Skeletal muscle satellite cell (primary cell): ENCODE measurements at regions not wholly inside any gene's neighbourhood (a gene's known extent, or its start where the extent isn't known, plus 50 kb on each side); places are given as distances from the start of the nearest gene placed in this dataset.
A peak's percentile ranks its signal among the peaks of the same experiment; 100 is the strongest.
"Not testable (repeated sequence)": the region's sequence is repeated elsewhere in the genome, so short reads cannot be mapped to it uniquely, and the experiment has no call there.

ENCODE experiments used
- H3K27me3 ChIP-seq: 2 replicates; pipeline ENCODE4 v1.7.0; 2013; ENCODE audit warnings: low read length; ENCODE audit not compliant: control insufficient read depth, insufficient read depth
- H3K36me3 ChIP-seq: 2 replicates; pipeline ENCODE4 v1.7.0; 2013; ENCODE audit warnings: mild to moderate bottlenecking, control low read depth, low read length; ENCODE audit not compliant: insufficient read depth
- H3K4me1 ChIP-seq: 2 replicates; pipeline ENCODE4 v1.7.0; 2013; ENCODE audit warnings: low read length; ENCODE audit not compliant: control insufficient read depth, insufficient read depth
- H3K4me2 ChIP-seq: 2 replicates; pipeline ENCODE4 v1.7.0; 2013; ENCODE audit warnings: mild to moderate bottlenecking, low read length
- H3K4me3 ChIP-seq: 2 replicates; pipeline ENCODE4 v1.7.0; 2013; ENCODE audit warnings: low read length
- H3K9ac ChIP-seq: 2 replicates; pipeline ENCODE4 v1.7.0; 2013; ENCODE audit warnings: mild to moderate bottlenecking, low read depth, low read length, moderate library complexity
- H3K9me3 ChIP-seq: replicated peaks from 2 replicates; pipeline ENCODE4 v1.7.0; 2013; ENCODE audit warnings: mild to moderate bottlenecking, control low read depth, low read length

DNA sequence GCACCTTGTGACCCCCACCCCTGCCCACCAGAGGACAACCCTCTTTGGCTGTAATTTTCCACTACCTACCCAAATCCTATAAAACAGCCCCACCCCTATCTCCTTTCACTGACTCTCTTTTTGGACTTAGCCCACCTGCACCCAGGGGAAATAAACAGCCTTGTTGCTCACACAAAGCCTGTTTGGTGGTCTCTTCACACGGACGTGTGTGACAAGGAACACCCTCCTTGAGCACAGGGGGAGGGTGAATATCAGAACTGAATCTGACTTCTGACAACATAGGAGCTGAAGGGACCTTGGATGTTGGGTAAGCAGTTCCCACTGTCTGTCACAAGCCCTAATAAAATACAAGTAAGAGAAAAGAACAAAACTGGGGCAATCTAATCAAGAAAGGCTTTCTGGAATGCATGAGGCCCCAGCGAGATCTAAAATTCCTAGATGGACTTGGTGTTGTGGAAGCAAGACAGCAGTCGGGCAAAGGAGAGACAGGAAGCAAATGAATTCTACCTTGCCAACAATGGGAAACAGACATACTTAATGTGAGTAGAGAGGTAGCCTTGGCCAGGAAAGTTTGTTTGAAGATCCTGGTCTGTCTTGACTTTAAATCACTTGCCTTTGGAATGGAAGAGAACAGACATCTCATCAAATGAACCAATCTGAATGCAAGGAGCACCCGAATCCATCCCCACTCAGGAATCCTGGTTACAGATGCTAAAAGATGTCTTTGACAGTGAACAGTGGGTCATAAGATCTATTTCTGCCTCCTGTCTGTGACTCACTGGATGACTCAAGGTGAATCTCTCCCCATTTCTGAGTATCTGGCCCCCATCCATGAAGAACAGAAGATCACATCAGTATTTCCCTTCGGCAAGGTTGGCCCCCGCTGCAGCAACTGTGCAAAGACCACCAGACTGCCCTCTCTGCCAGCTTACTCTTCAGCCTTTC lies 53.3 kb downstream of the OLFML3 start:
- Histone ChIP-seq H3K4me2 (peak overlapping the region; percentile 69), H3K4me1 (peaks cover 29% of the 10 kb centered on the region), H3K9ac (peak overlapping the region; percentile 37), H3K9me3 (no peaks in the 10 kb centered on the region), H3K27me3 (no peaks in the 10 kb centered on the region), H3K4me3 (peak overlapping the region; percentile 23), H3K36me3 (no peaks in the 10 kb centered on the region)

DNA sequence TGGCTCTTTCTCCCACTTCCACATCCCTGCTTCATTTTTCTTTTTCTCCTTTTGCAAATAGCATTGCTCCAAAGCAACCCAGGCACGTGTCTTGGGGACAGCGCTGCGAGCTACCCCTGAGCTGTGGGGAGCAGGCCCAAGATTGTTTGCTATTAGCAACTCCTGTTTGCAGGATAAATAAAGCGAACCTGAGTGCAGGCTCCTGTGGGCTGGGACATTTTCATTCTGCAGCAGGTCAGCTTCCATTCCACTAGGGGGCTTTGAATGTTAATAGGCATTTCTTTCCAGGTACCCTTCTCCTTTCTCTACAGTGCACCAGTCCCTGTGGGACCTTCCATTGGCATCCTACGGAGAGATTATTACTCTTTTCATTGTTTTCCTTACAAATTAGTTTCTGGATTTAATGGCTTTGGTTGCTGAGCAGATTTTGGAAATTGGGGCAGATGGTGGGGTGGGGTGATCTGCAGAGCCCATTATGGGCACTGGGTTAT lies 54.0 kb downstream of the OLFML3 start:
- Histone ChIP-seq H3K4me3 (peak overlapping the region; percentile 23), H3K9ac (no peak overlapping the region), H3K36me3 (no peaks in the 10 kb centered on the region), H3K27me3 (no peaks in the 10 kb centered on the region), H3K4me2 (peak overlapping the region; percentile 69), H3K9me3 (no peaks in the 10 kb centered on the region), H3K4me1 (peaks cover 28% of the 10 kb centered on the region)

DNA sequence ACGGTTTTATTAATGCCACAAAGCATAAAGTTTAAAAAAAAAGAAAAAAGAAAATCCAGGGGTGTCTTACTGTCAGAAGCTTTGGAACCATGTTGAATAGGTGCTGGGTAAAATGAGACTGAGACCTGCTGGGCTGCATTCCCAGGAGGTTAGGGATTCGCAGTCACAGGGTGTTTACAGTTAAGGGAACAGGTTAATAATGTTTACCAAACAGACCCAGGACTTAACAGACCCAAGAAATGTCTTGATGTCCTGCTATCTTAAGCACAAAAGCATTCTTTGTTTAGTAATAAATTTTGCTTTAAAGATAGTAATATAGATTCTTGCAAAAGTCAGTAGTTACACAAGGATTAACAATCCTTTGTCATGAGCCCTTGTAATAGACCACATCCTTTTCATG lies 54.7 kb downstream of the OLFML3 start:
- no peak overlapping the region for H3K9ac ChIP-seq

DNA sequence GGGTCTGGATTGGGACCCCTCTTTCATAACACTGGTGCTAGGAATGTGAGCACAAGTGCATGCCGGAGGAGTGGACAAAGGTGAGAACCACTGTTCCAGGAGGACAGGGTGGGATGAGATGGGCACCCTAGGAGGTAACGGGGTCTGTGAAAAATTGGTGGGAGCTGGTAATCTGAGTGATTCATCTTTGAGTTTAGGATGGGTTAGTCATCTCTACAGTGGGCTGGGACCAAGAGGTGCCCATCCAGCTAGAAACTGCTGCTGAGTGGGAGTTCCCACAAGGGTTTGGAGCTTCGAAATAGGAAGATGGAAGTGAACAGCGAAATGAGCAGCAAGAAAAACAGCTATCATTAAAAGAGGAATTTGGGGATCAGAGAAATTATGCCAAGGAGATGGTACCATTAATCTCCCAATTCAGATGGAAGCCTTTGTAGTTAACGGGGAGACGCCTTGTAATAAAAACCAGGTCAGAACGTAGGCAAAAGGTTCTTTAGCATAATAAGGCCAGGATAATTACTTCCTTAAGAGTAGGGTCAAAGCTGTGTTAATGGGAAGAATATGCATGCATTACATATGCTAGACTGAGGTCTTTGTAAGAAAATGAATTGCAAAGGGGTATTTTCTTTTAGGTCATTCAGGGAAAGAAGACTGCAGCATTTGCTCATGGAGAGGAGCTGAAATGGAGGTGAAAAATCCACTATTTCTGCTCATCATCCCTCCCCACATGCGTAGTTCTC lies 55.5 kb downstream of the OLFML3 start:
- peaks cover 28% of the 10 kb centered on the region for H3K4me1 ChIP-seq
- no peaks in the 10 kb centered on the region for H3K27me3 ChIP-seq
- H3K4me3 ChIP-seq, result no peak overlapping the region
- H3K4me2 ChIP-seq, result no peak overlapping the region
- H3K9me3 ChIP-seq, result no peaks in the 10 kb centered on the region
- no peak overlapping the region for H3K9ac ChIP-seq
- no peaks in the 10 kb centered on the region for H3K36me3 ChIP-seq

More for the DNA sequence above, 54.7 kb downstream of the OLFML3 start:
- Histone ChIP-seq H3K27me3 (no peaks in the 10 kb centered on the region), H3K4me3 (no peak overlapping the region), H3K36me3 (no peaks in the 10 kb centered on the region), H3K4me2 (no peak overlapping the region), H3K4me1 (peaks cover 28% of the 10 kb centered on the region), H3K9me3 (no peaks in the 10 kb centered on the region)

DNA sequence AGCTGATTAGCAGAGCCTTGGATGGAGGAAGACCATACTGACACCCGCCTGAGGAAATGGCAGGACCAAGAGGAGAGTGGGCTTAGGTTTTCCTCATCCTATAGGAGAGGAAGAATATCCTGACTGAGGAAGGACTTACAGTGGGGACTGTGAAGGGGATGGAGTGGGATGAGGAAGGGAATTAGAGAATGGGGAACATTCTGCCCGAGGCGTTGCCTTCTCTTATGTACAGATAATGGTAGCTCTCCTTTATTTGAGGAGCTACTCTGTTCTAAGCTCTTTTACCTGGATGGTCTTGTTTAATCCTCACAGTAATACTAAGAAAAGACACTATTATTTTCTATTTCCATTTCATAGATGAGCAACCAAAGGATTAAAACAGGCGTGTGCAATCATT lies 56.0 kb downstream of the OLFML3 start:
- peaks cover 33% of the 10 kb centered on the region for H3K4me1 ChIP-seq
- no peaks in the 10 kb centered on the region for H3K27me3 ChIP-seq
- H3K36me3 ChIP-seq, result no peaks in the 10 kb centered on the region
- H3K9me3 ChIP-seq, result no peaks in the 10 kb centered on the region
- H3K4me3 ChIP-seq, result no peak overlapping the region
- H3K4me2 ChIP-seq, result no peak overlapping the region
- no peak overlapping the region for H3K9ac ChIP-seq

DNA sequence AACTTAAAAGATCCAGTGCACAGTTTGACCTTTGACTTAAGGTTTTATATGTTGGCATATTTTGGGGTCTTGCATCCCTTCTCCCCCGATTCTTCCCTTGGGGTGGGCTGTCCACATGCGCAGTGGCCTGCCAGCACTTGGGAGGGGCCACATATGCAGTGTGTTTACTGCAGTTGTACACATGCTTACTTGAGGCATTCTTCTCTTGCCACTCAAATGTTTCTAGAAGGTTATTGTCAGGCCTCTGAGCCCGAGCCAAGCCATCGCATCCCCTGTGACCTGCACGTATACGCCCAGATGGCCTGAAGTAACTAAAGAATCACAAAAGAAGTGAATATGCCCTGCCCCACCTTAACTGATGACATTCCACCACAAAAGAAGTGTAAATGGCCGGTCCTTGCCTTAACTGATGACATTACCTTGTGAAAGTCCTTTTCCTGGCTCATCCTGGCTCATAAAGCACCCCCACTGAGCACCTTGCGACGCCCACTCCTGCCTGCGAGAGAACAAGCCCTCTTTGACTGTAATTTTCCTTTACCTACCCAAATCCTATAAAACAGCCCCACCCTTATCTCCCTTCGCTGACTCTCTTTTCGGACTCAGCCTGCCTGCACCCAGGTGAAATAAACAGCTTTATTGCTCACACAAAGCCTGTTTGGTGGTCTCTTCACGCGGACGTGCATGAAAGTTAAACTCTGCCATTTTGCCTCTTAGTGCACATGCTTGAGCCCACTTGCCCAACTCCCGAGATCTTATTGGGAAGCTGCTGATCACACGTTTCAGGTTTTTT lies 57.8 kb downstream of the OLFML3 start:
- not testable (repeated sequence) for H3K36me3 ChIP-seq, H3K9me3 ChIP-seq, H3K9ac ChIP-seq, H3K4me3 ChIP-seq, H3K4me2 ChIP-seq
- Histone ChIP-seq H3K4me1 (peaks cover 33% of the 10 kb centered on the region), H3K27me3 (peaks cover 12% of the 10 kb centered on the region)

DNA sequence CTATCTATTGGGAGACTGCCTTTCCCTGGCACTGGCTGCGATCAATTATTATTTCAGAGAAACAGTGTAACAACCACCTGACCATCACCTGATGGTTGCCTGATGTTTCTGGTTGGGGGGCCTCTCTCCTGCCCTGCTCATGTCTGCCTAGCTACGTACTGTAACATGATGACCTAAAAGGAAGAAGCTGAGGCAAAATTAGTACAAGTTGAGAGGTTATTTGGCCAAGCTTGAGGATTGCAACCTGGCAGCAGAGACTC lies 58.3 kb downstream of the OLFML3 start:
- no peak overlapping the region for H3K4me2 ChIP-seq
- H3K27me3 ChIP-seq, result peaks cover 13% of the 10 kb centered on the region
- H3K9me3 ChIP-seq, result no peaks in the 10 kb centered on the region
- H3K9ac ChIP-seq, result no peak overlapping the region
- no peak overlapping the region for H3K4me3 ChIP-seq
- H3K4me1 ChIP-seq, result peaks cover 27% of the 10 kb centered on the region
- no peaks in the 10 kb centered on the region for H3K36me3 ChIP-seq

DNA sequence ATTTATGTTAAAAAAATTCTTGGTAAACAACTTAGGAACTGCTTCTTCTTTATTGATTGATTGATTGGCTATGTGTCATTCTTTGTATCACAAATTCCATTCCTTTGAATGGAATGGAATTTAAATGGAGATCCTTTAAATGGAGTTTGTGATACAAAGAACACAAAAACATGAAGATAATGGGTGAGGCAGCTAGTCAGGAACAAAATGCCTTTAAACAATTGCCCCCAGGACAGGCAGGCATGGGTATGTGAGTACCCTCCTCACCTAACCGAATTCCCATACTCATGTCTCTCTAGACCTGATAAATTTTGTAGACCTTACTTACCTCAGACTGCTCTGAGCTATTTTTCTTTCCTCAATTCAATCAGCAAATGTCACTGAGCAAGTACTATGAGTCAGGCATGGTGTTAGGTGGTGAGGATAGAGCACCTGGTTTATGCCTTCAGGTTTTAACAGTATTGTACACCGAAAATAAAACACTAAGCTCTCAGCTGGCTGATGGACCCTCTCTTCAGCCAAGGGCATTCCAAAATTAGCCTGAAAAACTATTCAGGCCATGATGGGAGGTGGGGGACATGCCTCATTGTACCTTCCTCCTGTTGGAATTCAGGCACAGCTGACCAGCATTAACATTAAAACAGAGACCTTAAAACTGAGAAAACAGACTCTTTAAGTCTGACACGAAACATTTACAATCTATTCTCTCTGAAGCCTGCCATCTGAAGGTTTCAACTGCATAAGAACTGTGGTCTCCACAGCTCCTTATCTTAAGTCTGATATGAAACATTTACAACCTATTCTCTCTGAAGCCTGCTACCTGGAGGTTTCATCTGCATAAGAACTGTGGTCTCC lies 58.9 kb downstream of the OLFML3 start:
- H3K36me3 ChIP-seq, result no peaks in the 10 kb centered on the region
- H3K4me1 ChIP-seq, result peaks cover 21% of the 10 kb centered on the region
- H3K27me3 ChIP-seq, result peaks cover 19% of the 10 kb centered on the region
- no peak overlapping the region for H3K4me3 ChIP-seq
- H3K4me2 ChIP-seq, result no peak overlapping the region
- no peaks in the 10 kb centered on the region for H3K9me3 ChIP-seq
- no peak overlapping the region for H3K9ac ChIP-seq
